GM21737 (cell line): ENCODE measurements at regions not wholly inside any gene's neighbourhood (a gene's known extent, or its start where the extent isn't known, plus 50 kb on each side); places are given as distances from the start of the nearest gene placed in this dataset.
"Not testable (repeated sequence)": the region's sequence is repeated elsewhere in the genome, so short reads cannot be mapped to it uniquely, and the experiment has no call there.

ENCODE experiments used
- ATAC-seq: cut with Tn5 transposase; IDR thresholded peaks from one replicate; pipeline ENCODE4 v1.9.1; 2021; ENCODE audit warnings: mild to moderate bottlenecking, moderate library complexity; ENCODE audit not compliant: unreplicated experiment

GRCh38 chr7:112668561-112668960, 121.6 kb downstream of the TMEM168 start:
- ATAC-seq, result no peak

DNA sequence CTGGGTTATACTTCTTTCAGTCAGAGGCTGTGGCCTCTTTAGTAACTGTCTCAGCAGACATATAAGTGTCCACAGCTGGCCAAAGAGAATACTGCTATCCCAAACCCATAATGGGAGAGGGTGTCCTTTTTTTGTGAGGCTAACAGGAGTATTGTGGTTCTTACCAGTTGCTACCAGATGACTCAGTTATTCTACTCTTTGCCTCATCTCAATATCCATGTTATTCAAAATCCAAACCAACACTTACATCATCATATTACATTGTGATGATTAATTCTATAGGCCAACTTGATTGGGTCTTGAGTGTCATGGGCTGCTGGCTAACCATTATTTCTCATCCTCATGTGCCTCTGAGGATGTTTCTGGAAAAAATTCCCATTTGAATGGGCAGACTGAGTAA, 120.9 kb downstream of the TMEM168 start:
- no peak for ATAC-seq

DNA sequence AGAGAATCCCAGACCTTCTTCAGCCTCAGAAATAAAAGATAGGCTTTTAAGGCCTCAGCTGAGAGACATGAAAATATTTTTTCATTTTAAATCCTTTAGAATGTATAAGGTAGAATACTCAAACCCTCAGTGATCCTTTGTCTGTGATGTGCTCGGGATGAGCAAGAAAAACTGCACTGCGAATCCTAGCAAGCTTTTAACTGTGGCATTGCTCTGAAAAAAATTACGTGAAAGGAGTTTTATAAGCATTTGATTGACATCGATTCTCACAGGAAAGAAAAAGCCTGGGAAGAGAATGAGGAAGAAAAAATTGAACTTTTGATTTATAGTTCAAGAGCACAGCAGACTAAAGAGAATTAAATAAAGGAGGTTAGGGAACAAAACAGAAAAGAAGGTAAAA, 120.0 kb downstream of the TMEM168 start:
- ATAC-seq, result no peak

DNA sequence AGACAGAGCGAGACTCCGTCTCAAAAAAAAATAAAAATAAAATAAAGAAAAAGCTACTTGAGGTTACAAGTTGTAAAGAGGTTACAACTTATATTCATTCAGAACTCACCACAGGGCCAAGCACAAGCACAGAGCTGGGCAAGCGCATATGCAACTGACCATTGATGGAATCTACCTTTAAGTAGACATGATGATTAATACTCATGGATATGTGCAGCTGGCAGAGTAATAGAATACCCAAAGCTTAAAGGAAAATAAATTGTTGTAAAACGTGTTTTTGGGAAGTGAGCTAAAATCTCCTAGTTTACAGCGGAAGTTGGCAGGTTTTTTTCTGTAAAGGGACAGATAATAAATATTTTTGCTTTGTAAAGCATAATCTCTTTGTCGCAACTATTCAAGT, 111.6 kb downstream of the TMEM168 start:
- ATAC-seq, result no peak

- ATAC-seq, result not testable (repeated sequence)
Observed at GRCh38 chr7:112689466-112690177, 100.6 kb downstream of the TMEM168 start.

DNA sequence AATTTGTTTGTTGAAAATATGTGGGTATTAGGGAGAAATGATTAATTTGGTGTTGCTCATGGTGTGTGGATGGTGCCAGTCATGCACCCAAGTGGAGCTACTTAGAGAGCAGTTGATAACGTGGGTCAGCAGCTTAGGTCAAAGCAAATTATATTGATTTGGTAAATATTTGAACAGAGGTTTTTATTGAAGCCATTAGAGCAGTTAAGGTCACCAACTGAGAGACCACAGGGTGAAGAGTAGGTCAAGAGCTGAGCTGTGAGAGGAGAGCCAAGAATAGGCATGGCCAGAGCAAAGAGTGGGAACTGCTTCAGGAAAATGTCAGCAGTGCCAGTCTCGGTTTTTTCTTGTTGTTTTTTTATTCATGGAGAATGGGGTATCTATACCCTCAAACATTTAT, 97.9 kb downstream of the TMEM168 start:
- ATAC-seq, result no peak

GRCh38 chr7:112697211-112697610, 93.0 kb downstream of the TMEM168 start:
- ATAC-seq, result not testable (repeated sequence)

- no peak for ATAC-seq
Observed at GRCh38 chr7:112699725-112700513, 90.3 kb downstream of the TMEM168 start.

- no peak for ATAC-seq
Observed at GRCh38 chr7:112701456-112701855, 88.7 kb downstream of the TMEM168 start.

DNA sequence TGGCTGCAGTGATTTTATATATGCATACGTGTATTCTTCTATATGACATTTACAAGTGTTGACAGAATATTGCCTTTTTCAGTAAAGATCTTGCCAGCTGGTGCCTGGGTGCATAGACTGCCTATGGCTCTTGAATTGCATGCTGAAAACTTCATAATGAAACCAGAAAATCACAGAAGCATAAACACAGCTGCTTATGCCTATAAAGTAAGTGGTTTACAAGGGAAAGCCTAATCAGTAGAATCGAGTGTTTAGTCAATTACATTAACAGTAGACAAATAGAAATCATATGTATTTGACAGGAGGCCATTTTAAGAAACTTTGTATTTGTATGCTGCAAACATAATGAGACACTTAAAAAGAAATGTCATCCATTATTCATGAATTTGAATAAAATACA, 82.5 kb downstream of the TMEM168 start:
- ATAC-seq, result no peak

- no peak for ATAC-seq
Observed at GRCh38 chr7:112708236-112708635, 82.0 kb downstream of the TMEM168 start.
